Chondrocyte (in vitro differentiated cells): ENCODE measurements at regions not wholly inside any gene's neighbourhood (a gene's known extent, or its start where the extent isn't known, plus 50 kb on each side); places are given as distances from the start of the nearest gene placed in this dataset.

Source experiments
- DNase-seq: peaks from one replicate; pipeline ENCODE4 v3.0.0; 2021; ENCODE audit warnings: mixed read lengths, low spot score
- H3K27ac Mint-ChIP-seq: one replicate; pipeline ENCODE4 v1.8.0; 2021; ENCODE audit warnings: mild to moderate bottlenecking, moderate library complexity, mixed read lengths; ENCODE audit not compliant: unreplicated experiment
- H3K27me3 Mint-ChIP-seq: 2 replicates; pipeline ENCODE4 v1.8.0; 2021; ENCODE audit warnings: low read depth, mixed read lengths
- H3K36me3 Mint-ChIP-seq: 2 replicates; pipeline ENCODE4 v1.8.0; 2021; ENCODE audit warnings: low read depth, mixed read lengths
- H3K4me1 Mint-ChIP-seq: 2 replicates; pipeline ENCODE4 v1.8.0; 2021; ENCODE audit warnings: low read depth, mild to moderate bottlenecking, mixed read lengths
- H3K4me3 Mint-ChIP-seq: one replicate; pipeline ENCODE4 v1.8.0; 2021; ENCODE audit warnings: mild to moderate bottlenecking, moderate library complexity, mixed read lengths; ENCODE audit not compliant: unreplicated experiment
- H3K9me3 Mint-ChIP-seq: 2 replicates; pipeline ENCODE4 v1.8.0; 2021; ENCODE audit warnings: low read depth, mixed read lengths
- TF ChIP-seq, protein P1 (sequence below): fragments of 200-600 bp; sonication (generic); IDR thresholded peaks from 2 replicates; pipeline ENCODE4 v1.5.0; 2021; ENCODE audit warnings: antibody characterized with exemption, mild to moderate bottlenecking, moderate library complexity

DNA sequence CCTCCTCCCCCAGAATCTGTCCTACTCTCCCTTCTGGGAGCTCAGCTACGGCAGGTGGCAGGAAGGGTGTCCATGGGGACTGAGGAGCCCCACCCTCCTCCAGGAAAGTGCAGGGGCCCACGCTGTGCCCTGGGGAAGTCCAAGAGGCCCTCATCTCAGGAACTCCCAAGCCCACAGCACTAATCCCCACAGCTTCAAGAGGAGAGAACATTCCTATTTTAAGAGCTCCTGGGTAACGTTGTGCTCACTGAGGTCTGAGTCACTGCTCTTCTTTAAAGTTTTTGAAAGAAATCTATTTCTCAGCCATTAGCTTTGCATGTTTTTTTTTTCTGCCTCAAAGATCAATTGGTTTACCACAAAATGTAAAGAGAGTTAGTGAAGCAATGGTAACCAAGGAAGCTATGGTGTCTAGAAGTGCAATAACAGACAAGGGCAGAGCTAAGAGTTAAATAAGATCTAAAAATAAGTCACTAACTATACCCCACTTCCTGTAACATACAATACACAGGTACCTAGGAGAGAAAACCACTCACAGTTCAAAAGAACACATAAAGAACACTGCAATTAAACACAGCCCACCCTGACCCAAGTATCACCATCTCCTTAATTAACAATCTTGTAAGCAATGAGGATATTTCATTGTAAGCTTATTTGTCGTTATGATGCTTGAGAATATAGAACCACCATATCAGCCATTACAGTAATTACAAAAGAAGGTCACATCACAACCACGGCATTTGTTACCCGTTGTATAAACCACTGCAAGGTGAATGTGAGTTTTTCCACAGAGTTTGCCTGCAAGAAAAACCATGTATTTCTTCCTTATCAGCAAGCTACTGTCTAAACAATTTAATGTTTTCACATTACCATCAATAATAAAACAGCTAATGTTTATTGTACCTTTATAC, 382.3 kb upstream of the SLC30A5 start:
- Mint-ChIP-seq H3K27me3 (no peaks in the 10 kb centered on the region), H3K9me3 (no peaks in the 10 kb centered on the region), H3K36me3 (no peaks in the 10 kb centered on the region), H3K4me1 (peaks cover 43% of the 10 kb centered on the region), H3K4me3 (no peak overlapping the region), H3K27ac (peak overlapping the region; percentile 19)
- TF ChIP-seq, protein P1, sequence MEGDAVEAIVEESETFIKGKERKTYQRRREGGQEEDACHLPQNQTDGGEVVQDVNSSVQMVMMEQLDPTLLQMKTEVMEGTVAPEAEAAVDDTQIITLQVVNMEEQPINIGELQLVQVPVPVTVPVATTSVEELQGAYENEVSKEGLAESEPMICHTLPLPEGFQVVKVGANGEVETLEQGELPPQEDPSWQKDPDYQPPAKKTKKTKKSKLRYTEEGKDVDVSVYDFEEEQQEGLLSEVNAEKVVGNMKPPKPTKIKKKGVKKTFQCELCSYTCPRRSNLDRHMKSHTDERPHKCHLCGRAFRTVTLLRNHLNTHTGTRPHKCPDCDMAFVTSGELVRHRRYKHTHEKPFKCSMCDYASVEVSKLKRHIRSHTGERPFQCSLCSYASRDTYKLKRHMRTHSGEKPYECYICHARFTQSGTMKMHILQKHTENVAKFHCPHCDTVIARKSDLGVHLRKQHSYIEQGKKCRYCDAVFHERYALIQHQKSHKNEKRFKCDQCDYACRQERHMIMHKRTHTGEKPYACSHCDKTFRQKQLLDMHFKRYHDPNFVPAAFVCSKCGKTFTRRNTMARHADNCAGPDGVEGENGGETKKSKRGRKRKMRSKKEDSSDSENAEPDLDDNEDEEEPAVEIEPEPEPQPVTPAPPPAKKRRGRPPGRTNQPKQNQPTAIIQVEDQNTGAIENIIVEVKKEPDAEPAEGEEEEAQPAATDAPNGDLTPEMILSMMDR = no peak
- no peak for DNase-seq

DNA sequence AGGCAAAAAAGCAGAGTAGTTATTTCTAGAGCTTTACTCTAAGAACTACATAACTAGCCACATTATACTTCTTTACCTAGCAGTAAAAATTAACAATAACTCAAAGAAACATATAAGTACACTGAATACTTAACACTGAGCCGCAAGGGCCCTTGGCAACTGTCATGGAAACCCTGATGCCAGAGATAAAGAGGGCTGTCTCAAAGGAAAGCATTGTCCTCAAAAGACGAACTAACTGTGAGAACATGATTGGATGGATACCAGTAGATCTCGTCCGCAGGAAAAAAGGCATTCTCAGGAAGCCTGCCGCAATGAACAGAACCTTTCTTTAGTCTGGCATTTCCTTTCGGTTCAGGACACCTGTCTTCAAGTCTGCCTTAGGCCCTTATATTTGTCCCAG, 379.0 kb upstream of the SLC30A5 start:
- H3K27me3 Mint-ChIP-seq = no peaks in the 10 kb centered on the region
- no peak for DNase-seq
- H3K4me1 Mint-ChIP-seq = peaks cover 26% of the 10 kb centered on the region
- no peaks in the 10 kb centered on the region for H3K36me3 Mint-ChIP-seq
- H3K4me3 Mint-ChIP-seq = no peak overlapping the region
- no peaks in the 10 kb centered on the region for H3K9me3 Mint-ChIP-seq
- TF ChIP-seq, protein P1 = no peak
- H3K27ac Mint-ChIP-seq = no peak overlapping the region

DNA sequence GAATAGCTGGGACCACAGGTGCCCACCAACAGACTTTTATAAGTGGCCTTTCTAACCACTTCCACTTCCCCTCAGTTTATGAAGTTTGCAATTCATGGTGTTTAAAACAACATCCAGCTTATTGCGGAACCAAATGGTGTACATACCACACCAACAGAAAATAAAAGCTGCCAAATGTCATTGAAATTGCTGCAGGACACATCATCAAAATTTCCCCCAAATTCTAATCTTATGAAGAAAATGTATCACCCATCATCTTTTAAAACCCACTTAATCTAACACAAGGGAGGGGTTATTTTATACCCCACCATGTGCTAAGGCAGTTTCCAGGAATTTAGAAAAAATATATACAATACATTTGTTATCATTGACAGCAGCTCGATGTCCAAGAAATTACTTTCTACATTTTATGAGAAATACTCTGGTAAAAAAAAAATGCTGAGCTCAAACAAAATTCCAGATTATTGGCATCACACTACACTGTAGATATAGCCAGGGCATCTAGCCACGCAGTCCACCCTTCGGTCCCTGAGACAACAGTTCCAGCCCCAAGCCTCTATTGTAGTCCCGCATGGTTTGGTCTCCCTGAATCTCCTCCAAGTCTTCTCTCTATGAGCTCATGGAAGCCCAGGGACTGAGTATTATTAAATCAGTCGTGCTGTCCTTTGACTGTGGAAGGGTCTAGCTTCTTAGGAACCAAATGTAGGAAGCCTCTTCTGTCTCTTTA, 372.8 kb upstream of the SLC30A5 start:
- Mint-ChIP-seq H3K27me3 (no peaks in the 10 kb centered on the region), H3K36me3 (no peaks in the 10 kb centered on the region), H3K4me3 (no peak overlapping the region), H3K27ac (no peak overlapping the region), H3K9me3 (no peaks in the 10 kb centered on the region), H3K4me1 (no peaks in the 10 kb centered on the region)
- DNase-seq = no peak
- TF ChIP-seq, protein P1 = no peak

DNA sequence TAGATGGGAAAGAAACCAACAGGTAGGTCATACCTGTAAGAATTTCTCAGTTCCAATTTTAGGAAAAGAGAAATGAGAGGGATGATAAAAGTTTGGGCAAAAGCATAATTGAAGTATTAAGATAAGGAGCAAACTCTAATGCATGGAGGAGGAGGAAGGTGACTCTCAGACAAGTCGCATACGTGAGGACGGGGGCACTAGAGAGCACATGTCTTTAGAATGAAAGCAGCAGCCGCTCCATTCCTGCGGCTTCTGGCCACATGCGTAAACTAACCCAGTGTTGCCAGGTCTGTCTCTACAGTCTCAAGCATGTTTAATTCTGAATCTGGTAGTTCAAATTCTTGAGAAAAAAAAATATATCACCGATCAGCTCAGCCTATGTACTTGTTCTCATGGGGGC, 371.5 kb upstream of the SLC30A5 start:
- Mint-ChIP-seq H3K4me1 (no peaks in the 10 kb centered on the region), H3K36me3 (no peaks in the 10 kb centered on the region), H3K9me3 (no peaks in the 10 kb centered on the region), H3K27ac (no peak overlapping the region), H3K27me3 (no peaks in the 10 kb centered on the region), H3K4me3 (no peak overlapping the region)
- DNase-seq = no peak
- TF ChIP-seq, protein P1 = no peak

DNA sequence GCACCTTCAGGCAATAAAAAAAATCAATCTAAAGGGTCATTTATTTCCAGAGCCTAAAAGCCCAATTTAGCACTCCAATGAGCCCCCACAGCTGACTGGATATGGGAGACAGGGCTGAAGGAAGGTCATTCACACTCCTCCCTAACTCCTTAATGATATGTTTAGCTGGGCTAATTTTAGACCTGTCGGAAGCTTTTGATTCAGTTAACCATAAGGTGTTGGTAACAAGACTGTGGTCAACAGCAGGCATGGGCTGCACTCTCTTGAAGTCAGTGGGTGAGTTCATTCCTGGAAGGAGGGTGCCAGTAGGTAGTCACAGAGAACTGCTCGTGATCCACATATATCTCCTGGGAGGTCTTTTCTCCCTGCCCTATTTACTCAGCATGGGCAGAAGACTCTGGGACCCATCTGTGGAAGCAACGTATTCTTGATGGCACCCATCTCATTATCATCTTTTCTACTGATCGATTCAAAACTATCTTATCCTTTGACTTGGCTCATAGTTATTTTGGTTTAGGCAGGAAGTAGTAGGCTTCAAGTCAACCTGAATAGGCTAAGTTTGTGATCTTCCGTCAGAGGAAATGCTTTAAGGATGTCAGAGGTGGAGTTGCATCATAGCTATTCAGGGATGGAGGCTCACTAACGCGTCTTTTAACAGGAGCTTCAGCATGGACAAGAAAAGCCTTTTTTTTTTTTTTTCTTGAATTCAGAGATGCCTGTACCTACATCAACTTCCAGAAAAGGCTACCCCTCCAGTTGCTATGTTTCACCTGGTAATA, 367.7 kb upstream of the SLC30A5 start:
- peaks cover 15% of the 10 kb centered on the region for H3K4me1 Mint-ChIP-seq
- H3K4me3 Mint-ChIP-seq = no peak overlapping the region

More for the DNA sequence above, 367.7 kb upstream of the SLC30A5 start:
- Mint-ChIP-seq H3K36me3 (no peaks in the 10 kb centered on the region), H3K27ac (no peak overlapping the region), H3K9me3 (no peaks in the 10 kb centered on the region), H3K27me3 (no peaks in the 10 kb centered on the region)
- TF ChIP-seq, protein P1 = no peak
- no peak for DNase-seq
